ENCODE measurements at regions not wholly inside any gene's neighbourhood (a gene's known extent, or its start where the extent isn't known, plus 50 kb on each side); places are given as distances from the start of the nearest gene placed in this dataset.

DNA sequence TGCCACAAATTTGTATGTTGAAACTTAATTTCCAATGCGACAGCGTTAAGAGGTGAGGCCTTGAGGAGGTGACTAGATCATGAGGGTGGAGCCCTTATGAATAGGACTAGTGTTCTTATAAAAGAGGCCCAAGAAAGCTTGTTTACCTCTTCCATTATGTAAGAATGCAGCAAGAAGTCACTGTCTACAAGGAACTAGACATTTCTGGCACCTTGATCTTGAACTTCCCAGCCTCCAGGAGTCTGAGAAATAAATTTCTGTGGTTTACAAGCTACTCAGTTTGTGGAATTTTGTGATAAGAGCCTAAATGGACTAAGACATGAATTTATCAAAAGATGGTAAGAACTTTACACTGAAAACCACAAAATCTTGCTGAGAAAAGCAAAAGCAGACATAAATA lies 173.6 kb upstream of the SGK1 start:
- TF ChIP-seq POLR2AphosphoS5 (IDR thresholded peaks at IDR 0.05) (no peak), POLR2A (IDR thresholded peaks at IDR 0.05; ENCODE audit: low read depth) (no peak), EP300 (IDR thresholded peaks at IDR 0.05) (no peak)
- TF ChIP-seq, protein P1, sequence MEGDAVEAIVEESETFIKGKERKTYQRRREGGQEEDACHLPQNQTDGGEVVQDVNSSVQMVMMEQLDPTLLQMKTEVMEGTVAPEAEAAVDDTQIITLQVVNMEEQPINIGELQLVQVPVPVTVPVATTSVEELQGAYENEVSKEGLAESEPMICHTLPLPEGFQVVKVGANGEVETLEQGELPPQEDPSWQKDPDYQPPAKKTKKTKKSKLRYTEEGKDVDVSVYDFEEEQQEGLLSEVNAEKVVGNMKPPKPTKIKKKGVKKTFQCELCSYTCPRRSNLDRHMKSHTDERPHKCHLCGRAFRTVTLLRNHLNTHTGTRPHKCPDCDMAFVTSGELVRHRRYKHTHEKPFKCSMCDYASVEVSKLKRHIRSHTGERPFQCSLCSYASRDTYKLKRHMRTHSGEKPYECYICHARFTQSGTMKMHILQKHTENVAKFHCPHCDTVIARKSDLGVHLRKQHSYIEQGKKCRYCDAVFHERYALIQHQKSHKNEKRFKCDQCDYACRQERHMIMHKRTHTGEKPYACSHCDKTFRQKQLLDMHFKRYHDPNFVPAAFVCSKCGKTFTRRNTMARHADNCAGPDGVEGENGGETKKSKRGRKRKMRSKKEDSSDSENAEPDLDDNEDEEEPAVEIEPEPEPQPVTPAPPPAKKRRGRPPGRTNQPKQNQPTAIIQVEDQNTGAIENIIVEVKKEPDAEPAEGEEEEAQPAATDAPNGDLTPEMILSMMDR (IDR thresholded peaks at IDR 0.05), result no peak

All from esophagus muscularis mucosa (tissue), 4 donors.